ENCODE measurements at regions not wholly inside any gene's neighbourhood (a gene's known extent, or its start where the extent isn't known, plus 50 kb on each side); places are given as distances from the start of the nearest gene placed in this dataset.

GRCh38 chr16:85537331-85537788, 75.8 kb upstream of the GSE1 start:
- peaks cover 50% of the 10 kb centered on the region for H3K4me1 Mint-ChIP-seq (ENCODE audit: low read depth)
- DNase-seq (ENCODE audit: low spot score, unreplicated experiment) = no peak
- peaks cover 1% of the 10 kb centered on the region for H3K36me3 Mint-ChIP-seq (ENCODE audit: insufficient read depth)
- no peaks in the 10 kb centered on the region for H3K9me3 Mint-ChIP-seq (ENCODE audit: low read depth)
- no peak for TF ChIP-seq CTCF (IDR thresholded peaks at IDR 0.05; ENCODE audit: unreplicated experiment)
- no peak overlapping the region for H3K4me3 Mint-ChIP-seq (ENCODE audit: low read depth)
- H3K27me3 Mint-ChIP-seq = no peaks in the 10 kb centered on the region
- peak overlapping the region; percentile 20 for H3K27ac Mint-ChIP-seq

GRCh38 chr16:85537795-85538401, 75.2 kb upstream of the GSE1 start:
- H3K4me3 Mint-ChIP-seq (ENCODE audit: low read depth) = no peak overlapping the region
- H3K9me3 Mint-ChIP-seq (ENCODE audit: low read depth) = no peaks in the 10 kb centered on the region
- H3K27me3 Mint-ChIP-seq = no peaks in the 10 kb centered on the region
- peak overlapping the region; percentile 20 for H3K27ac Mint-ChIP-seq
- H3K4me1 Mint-ChIP-seq (ENCODE audit: low read depth) = peaks cover 53% of the 10 kb centered on the region
- DNase-seq (ENCODE audit: low spot score, unreplicated experiment) = no peak
- H3K36me3 Mint-ChIP-seq (ENCODE audit: insufficient read depth) = peaks cover 1% of the 10 kb centered on the region
- TF ChIP-seq CTCF (IDR thresholded peaks at IDR 0.05; ENCODE audit: unreplicated experiment) = no peak

GRCh38 chr16:85539084-85539483, 74.0 kb upstream of the GSE1 start:
- Mint-ChIP-seq H3K27me3 (peaks cover 1% of the 10 kb centered on the region), H3K4me1 (ENCODE audit: low read depth) (peaks cover 53% of the 10 kb centered on the region), H3K36me3 (ENCODE audit: insufficient read depth) (peaks cover 1% of the 10 kb centered on the region), H3K4me3 (ENCODE audit: low read depth) (no peak overlapping the region), H3K27ac (no peak overlapping the region), H3K9me3 (ENCODE audit: low read depth) (no peaks in the 10 kb centered on the region)
- no peak for DNase-seq (ENCODE audit: low spot score, unreplicated experiment)
- TF ChIP-seq CTCF (IDR thresholded peaks at IDR 0.05; ENCODE audit: unreplicated experiment) = no peak

GRCh38 chr16:85539629-85540291, 73.4 kb upstream of the GSE1 start:
- no peak for DNase-seq (ENCODE audit: low spot score, unreplicated experiment)
- no peak for TF ChIP-seq CTCF (IDR thresholded peaks at IDR 0.05; ENCODE audit: unreplicated experiment)
- Mint-ChIP-seq H3K4me3 (ENCODE audit: low read depth) (no peak overlapping the region), H3K9me3 (ENCODE audit: low read depth) (no peaks in the 10 kb centered on the region), H3K27ac (no peak overlapping the region), H3K4me1 (ENCODE audit: low read depth) (peaks cover 49% of the 10 kb centered on the region), H3K27me3 (peaks cover 3% of the 10 kb centered on the region), H3K36me3 (ENCODE audit: insufficient read depth) (peaks cover 1% of the 10 kb centered on the region)

- DNase-seq (ENCODE audit: low spot score, unreplicated experiment) = no peak
- H3K4me3 Mint-ChIP-seq (ENCODE audit: low read depth) = no peak overlapping the region
- no peaks in the 10 kb centered on the region for H3K9me3 Mint-ChIP-seq (ENCODE audit: low read depth)
- peaks cover 3% of the 10 kb centered on the region for H3K27me3 Mint-ChIP-seq
- H3K4me1 Mint-ChIP-seq (ENCODE audit: low read depth) = peaks cover 35% of the 10 kb centered on the region
- peaks cover 1% of the 10 kb centered on the region for H3K36me3 Mint-ChIP-seq (ENCODE audit: insufficient read depth)
- H3K27ac Mint-ChIP-seq = no peak overlapping the region
- no peak for TF ChIP-seq CTCF (IDR thresholded peaks at IDR 0.05; ENCODE audit: unreplicated experiment)
These were observed 71.9 kb upstream of the GSE1 start for GRCh38 chr16:85541181-85541580.
